ENCODE measurements at regions not wholly inside any gene's neighbourhood (a gene's known extent, or its start where the extent isn't known, plus 50 kb on each side); places are given as distances from the start of the nearest gene placed in this dataset.

GRCh38 chr18:60176259-60176658, 196.3 kb downstream of the MC4R start:
- no peak for TF ChIP-seq CTCF (IDR thresholded peaks at IDR 0.05; ENCODE audit: insufficient read depth, low read length, severe bottlenecking)
- Histone ChIP-seq H3K27me3 (ENCODE audit: control insufficient read depth, insufficient read depth, low read length) (no peaks in the 10 kb centered on the region), H3K36me3 (ENCODE audit: control insufficient read depth, insufficient read depth, low read length) (no peaks in the 10 kb centered on the region), H3K4me3 (ENCODE audit: low read depth, low read length) (no peak overlapping the region)
- FAIRE-seq (no peak), DNase-seq (ENCODE audit: low read depth) (no peak)

GRCh38 chr18:60174832-60175231, 197.7 kb downstream of the MC4R start:
- TF ChIP-seq CTCF (IDR thresholded peaks at IDR 0.05; ENCODE audit: insufficient read depth, low read length, severe bottlenecking): no peak
- Histone ChIP-seq H3K27me3 (ENCODE audit: control insufficient read depth, insufficient read depth, low read length) (no peaks in the 10 kb centered on the region), H3K36me3 (ENCODE audit: control insufficient read depth, insufficient read depth, low read length) (no peaks in the 10 kb centered on the region), H3K4me3 (ENCODE audit: low read depth, low read length) (no peak overlapping the region)
- FAIRE-seq (no peak), DNase-seq (ENCODE audit: low read depth) (no peak)

GRCh38 chr18:60172030-60172429, 200.5 kb downstream of the MC4R start:
- H3K4me3 ChIP-seq (ENCODE audit: low read depth, low read length): no peak overlapping the region
- no peaks in the 10 kb centered on the region for H3K27me3 ChIP-seq (ENCODE audit: control insufficient read depth, insufficient read depth, low read length)
- no peak for TF ChIP-seq CTCF (IDR thresholded peaks at IDR 0.05; ENCODE audit: insufficient read depth, low read length, severe bottlenecking)
- no peak for FAIRE-seq
- no peak for DNase-seq (ENCODE audit: low read depth)
- H3K36me3 ChIP-seq (ENCODE audit: control insufficient read depth, insufficient read depth, low read length): no peaks in the 10 kb centered on the region

- no peak for TF ChIP-seq CTCF (IDR thresholded peaks at IDR 0.05; ENCODE audit: insufficient read depth, low read length, severe bottlenecking)
- Histone ChIP-seq H3K36me3 (ENCODE audit: control insufficient read depth, insufficient read depth, low read length) (no peaks in the 10 kb centered on the region), H3K27me3 (ENCODE audit: control insufficient read depth, insufficient read depth, low read length) (no peaks in the 10 kb centered on the region), H3K4me3 (ENCODE audit: low read depth, low read length) (no peak overlapping the region)
- FAIRE-seq: no peak
- DNase-seq (ENCODE audit: low read depth): no peak
These were observed 209.0 kb downstream of the MC4R start for GRCh38 chr18:60163622-60164021.

GRCh38 chr18:60162388-60162787, 210.2 kb downstream of the MC4R start:
- H3K4me3 ChIP-seq (ENCODE audit: low read depth, low read length): no peak overlapping the region
- FAIRE-seq: no peak
- no peaks in the 10 kb centered on the region for H3K36me3 ChIP-seq (ENCODE audit: control insufficient read depth, insufficient read depth, low read length)
- no peaks in the 10 kb centered on the region for H3K27me3 ChIP-seq (ENCODE audit: control insufficient read depth, insufficient read depth, low read length)
- DNase-seq (ENCODE audit: low read depth): no peak
- no peak for TF ChIP-seq CTCF (IDR thresholded peaks at IDR 0.05; ENCODE audit: insufficient read depth, low read length, severe bottlenecking)

- DNase-seq (ENCODE audit: low read depth) (no peak), FAIRE-seq (no peak)
- Histone ChIP-seq H3K36me3 (ENCODE audit: control insufficient read depth, insufficient read depth, low read length) (no peaks in the 10 kb centered on the region), H3K4me3 (ENCODE audit: low read depth, low read length) (no peak overlapping the region), H3K27me3 (ENCODE audit: control insufficient read depth, insufficient read depth, low read length) (no peaks in the 10 kb centered on the region)
- no peak for TF ChIP-seq CTCF (IDR thresholded peaks at IDR 0.05; ENCODE audit: insufficient read depth, low read length, severe bottlenecking)
These were observed 214.8 kb downstream of the MC4R start for GRCh38 chr18:60157810-60158209.

Data from bronchial epithelial cell (primary cell).